MV-4-11 (cell line): ENCODE measurements at regions not wholly inside any gene's neighbourhood (a gene's known extent, or its start where the extent isn't known, plus 50 kb on each side); places are given as distances from the start of the nearest gene placed in this dataset.

Experiments
- DNase-seq: peaks from one replicate; lab custom pipeline; 2025; lab: John Stamatoyannopoulos, UW

DNA sequence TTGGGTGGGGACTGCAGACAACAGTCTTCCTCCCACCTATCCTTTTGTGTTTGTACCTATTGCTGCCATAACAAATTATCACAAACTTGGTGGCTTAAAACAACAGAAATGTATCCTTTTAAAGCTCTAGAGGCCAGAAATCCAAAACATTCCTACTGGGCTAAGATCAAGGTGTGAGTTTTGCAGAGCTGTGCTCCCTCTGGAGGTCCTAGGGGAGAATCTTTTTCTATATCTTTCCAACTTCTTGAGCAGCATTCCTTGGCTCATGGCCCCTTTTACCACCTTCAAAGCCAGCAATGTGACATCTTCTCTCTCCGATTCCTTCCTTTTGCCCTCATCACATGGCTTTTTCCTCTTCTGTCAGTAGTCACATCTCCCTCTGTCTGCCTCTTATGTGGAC lies 190.6 kb downstream of the TTC8 start:
- DNase-seq, result no peak

DNA sequence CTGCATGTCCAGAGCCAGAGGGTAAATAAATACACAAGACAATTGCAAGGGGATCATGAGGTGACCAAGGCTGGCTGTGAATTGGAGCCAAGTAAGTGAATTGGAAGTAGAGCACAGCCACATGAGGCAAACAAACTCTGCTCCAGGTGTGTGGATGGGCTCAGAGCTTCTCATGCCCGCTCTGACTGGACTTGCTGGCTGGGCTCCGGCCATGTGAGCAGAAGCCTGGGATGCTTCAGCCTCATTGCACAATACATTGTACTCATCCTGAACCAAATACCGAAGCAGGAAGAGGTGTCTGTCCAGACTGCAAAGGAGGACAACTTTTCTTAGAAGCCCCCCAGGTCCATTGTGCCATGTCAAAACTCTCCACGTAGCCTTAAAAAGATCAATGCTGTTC lies 193.0 kb downstream of the TTC8 start:
- no peak for DNase-seq

DNA sequence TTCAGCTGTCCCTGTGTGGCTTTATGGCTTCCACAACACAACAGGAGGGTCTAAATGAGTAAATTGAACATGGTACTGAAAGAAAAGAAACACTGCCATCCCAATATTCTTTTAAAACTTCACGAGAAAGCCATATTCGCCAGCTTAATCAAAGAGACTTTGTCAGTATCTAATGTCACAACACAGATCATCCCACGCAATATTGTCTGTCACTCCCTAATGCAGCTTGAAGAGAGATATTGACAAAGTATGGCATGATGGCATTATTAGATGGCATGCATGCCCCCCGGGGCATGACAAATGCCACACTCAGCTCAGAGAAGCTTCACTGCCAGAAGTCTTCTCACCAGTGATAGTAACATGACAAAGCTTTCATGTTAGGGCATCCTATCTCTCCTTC lies 197.8 kb downstream of the TTC8 start:
- DNase-seq, result no peak

DNA sequence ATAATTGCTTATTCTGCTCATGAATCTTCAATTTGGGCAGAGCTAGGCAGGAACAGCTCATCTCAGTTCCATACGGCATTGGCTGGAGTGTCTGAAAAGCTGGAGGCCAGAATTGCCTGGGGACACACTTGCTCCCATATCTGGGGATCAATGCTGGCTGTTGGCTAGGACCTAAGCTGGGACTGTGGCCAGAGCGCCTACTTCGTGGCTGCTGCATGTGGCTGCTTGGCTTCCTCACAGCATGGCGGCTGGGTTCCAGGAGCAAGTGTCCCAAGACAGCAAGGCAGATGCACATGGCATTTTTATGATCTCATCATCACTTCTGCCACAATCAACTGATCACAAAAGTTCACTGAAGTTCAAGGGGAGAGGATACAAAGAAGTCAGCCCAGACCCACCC lies 200.2 kb downstream of the TTC8 start:
- DNase-seq, result no peak

DNA sequence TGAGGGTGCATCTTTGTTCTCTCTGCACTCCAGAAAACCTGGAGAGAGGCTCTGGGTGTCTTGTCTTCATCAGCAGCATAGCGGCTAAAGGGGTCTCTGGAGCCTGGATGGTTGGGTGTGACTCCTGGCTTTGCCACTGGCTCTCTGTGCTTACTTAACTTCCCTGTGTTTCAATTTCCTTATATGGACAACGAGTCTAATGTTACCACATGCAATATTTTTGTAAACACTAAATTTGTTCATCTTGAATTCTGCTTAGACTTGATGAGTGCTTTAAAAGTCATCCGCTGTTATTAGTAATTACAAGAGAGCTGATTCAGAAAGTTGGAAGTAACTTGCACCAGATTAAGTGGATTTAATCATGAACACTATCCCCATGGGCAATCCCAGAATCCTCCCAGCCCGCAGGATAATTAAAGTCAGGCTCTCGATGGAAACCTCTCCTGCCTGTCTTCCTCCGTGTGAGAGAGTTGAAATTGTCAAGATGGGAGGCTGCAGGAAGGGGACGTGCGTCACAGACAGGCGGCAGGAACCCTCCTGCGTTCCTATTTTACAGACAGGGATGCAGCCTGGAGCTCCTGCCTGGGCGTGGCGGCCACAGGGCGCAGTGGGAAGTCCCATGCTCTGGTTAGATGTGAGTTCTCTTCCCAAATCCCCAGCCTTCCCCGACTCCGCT lies 201.2 kb downstream of the TTC8 start:
- no peak for DNase-seq

DNA sequence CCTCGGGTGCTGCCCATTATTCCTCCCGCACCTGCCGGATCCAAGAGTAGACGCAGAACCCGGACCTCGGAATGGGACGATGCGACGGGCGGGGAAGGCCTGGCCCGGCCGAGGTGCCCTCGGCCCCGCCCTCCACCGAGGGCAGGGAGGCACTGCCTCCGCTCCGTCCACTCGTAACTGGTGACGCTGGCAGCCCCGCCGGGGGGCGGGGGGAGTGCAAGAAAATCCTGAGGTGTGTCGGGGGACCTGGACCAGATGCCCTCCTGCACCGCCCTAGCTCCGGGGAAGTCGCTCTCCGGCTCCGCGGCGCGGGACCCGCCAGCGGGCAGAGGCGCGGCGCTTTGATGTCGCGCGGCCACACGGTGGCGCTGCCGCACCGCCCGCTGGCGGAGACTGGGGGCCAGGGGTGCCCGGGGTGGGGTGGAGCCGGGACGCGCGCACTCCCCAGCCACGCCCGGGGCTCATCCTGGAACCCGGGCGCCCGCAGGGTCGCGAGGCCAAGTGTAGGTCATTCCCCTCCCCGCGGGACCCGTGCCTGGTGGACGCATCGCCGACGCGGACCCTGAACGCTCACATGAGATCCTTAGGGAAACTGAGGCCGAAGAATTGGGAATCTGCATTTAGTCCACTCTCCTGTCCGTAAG lies 202.8 kb downstream of the TTC8 start:
- DNase-seq, result peak; percentile 14

DNA sequence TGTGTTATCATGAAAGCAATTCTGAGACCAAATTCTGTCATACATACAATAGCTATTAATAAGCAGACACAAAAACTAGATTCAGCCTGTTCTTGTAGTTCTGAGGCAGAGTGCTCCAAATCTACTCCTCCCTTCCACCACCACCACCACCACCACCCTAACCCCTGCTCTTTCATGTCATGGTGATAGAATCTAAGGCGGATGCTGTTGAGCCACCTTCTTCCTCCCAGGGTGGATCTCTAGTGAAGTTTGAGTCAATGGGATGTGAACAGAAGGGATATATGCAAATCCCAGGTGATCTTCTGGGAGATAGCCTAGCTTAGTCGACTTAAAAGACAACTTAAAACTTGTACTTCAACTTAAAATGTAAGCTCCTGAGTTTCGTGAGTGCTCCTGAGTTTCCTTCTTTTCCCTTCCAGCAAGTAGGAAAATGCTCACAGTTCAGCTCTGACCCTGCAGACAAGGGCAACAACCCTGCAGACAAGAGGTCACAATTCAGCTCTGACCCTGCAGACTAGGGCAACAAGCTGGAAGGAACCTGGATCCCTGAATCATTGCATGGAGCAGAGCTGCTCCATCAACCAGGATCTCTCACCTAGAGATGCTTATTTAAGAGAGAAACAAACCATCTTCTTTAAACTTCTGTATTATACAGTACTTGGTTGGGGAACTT lies 204.1 kb downstream of the TTC8 start:
- no peak for DNase-seq

DNA sequence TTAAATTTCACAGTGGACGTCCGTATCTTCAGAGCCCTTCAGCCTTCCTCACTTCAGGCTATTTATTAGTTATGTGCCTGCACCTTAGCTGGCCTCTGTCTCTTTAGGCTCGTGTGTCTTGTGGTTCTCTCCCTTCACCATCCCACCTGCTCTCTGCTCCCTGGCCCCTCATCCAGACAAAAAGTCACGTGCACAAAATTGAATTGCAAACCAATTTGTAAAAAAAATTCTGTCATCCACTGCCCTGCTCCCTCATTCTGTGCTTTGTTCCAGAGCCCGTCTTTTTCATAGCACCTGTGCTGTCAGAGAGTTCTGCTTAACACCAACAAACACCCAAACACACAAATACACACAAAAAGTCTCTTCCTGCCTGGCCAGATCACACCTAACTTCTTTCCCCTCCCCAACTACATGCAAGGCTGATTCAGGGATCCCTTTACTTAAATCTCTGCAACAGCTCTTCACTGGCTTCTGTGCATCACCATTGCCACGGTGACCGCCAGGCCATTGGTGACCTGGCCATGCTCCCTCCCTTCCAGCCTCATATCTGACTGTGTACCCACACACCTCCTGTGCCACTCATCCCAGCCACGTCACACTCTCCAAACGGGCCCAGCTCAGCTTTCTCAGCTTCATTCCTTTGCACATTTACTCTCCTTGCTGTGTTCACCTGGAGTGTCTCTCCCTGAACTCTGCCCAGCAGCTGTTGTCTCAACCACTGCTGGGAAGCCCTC lies 205.7 kb downstream of the TTC8 start:
- no peak for DNase-seq

DNA sequence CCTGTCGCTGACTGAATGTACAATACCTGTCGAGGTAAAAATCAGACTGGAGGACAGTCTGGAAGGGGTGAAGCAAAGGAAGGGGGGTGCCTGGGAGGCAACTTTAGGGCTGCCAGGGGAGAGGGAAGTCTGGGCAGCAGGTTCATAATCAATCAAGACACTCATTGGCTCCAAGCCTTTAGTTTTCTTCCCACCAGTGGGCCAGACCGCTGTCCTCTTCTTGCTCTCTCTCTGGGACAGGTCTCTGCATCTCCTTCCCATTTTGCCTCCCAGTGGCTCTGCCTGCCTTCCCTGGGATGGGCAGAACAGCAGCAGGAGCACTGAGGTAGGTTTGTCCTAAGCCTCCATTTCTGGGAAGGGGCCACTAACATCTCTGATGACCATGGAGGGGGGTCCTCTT lies 206.5 kb downstream of the TTC8 start:
- DNase-seq, result no peak

DNA sequence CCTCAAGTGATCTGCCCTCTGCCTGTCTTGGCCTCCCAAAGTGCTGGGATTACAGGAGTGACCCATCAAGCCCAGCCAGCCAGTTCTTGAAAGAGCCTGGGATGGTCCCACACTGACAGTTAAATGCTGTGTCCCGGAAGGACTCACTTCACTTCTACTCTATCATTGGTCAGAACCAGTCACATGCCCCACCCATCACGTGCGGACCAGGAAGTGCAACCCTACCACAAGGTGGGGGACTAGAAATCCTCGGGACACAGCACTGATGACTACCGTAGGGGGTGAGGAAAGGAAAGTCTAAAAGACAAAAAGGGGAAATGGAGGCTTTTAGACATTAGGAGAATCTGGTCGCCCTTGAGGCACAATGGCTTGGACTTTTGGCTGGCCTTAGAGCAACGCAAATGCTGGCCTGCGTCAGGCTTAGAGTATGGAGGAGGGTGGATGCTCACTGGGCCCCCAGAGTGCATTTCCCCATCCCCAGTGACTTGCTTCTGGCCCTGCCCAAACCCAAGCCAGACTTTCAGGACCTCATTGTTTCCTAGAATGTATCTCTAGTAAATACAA lies 207.7 kb downstream of the TTC8 start:
- peak; percentile 7 for DNase-seq

DNA sequence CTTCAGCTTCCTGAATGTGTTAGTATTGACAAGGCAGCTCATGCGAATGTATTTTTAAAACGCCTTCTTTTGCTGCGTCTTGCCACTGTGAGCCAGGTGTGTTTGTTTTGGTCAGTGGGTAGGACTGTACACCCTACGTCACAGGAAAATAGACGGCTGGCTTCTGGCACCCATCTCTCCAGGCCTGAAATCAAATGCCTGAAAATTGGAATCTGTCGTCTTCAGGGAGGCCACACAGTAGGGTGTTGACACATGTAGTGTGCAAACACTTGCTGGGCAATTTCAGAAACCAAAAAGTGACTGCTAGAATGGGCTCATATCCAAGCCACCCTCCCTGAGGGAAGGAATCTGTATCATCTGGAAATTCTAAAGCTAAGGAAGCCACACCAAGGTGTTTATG lies 209.3 kb downstream of the TTC8 start:
- no peak for DNase-seq

DNA sequence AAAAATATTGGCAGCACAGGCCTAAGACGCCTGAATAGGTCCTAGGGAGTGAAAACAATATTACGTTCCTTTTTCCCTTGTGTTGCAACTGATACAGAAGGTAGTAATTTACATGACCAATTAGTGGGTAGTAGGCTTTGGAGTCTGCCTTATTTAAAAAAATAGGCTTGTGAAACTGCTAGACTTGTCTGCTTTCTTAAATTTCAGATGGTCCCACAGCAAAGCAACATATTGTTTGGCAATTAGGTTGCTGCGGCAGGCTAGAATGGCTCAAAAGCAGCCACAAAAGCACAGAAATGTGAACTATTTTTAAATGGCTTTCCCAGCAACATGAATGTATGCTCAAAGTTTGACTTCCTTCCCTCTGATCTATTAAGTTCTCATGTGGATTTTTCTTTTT lies 211.9 kb downstream of the TTC8 start:
- peak; percentile 7 for DNase-seq

DNA sequence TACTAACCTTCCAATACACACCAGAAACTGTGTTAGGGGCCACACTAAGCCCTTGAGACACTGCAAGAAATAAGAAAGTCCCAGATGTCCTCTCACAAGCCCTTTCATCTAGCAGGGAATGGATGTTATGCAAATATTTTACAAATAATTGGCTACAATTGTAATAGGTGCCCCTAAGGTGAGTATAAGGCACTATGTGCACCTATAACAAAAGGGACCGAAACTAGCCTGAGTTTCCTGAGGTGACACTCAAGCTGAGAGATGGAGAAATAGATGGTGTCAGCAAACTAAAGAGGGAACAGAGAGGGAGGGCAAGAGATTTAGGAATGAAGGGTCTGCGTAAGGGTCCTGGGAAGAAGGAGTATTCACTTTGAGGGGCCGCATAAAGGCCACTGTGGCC lies 212.6 kb downstream of the TTC8 start:
- DNase-seq, result no peak

DNA sequence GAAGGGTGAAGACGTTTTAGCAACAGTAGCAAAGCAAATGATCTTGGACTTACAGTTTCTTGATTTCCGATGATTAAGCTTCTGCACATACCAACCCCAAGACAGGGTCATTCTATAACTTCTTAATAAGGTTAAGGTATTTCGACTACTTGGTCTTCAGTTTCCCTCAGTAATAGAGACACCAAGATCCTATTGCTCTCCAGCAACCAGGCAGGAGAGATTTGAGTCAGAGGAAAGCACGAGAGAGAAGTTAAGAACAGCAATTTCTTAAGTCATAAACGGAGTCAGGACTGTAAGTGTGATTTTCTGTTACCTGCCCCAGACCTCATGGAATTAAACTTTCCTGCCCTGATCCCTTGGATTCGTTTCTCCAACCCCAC lies 215.6 kb downstream of the TTC8 start:
- DNase-seq, result no peak

DNA sequence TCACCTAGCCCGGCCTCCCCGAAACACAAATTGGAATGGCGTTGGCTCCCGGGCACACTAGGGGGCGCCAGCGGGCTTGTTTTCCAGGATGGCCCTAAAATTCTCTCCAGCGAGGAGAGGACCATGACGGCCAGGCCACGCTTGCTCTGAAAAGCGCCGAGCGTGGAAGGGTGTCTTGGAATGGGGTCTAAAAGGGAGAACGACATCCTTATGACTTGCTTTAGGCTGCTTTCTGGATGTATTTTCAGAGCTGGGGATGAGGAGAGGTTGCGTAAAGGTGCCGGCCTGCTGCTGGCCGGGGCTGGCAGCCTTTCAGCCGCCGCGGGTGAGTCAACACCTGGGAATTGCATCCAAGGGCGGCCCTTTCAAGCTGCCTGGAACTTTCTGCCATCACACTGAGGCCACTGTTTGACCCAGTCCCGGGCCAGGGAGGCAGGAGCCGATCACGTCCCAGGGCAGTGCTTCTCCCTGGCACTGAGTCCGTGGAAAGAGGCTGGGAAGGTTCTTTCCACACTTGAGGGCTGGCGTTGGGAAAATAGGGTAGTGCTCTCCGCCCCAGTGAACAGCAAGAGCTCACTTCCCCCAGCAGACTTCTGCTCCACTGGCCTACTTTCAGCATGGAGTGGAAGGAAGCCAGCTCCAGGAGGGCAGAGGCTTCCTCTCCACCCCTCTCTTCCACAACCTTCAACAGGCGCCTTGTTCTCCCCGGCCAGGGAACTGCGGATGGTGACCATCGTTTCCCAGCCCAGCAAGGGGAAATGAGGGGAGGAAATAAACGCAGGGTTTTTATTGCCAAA lies 216.2 kb downstream of the TTC8 start:
- DNase-seq, result peak; percentile 53

DNA sequence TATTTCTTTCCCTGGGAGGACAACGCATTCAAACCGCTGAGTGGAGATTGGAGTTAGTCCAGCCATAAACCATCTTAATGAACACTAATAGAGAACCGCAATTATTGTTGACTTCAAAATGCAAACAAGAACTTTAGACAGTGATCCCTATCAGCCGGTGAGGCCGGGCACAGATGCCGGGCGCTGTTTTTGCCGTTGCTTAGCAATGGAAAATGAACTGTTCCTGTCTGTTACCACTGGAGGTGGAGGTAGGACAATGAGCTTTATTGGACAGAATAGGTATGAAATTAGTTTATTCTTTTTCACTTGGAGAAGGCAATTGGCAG lies 216.8 kb downstream of the TTC8 start:
- DNase-seq, result no peak

DNA sequence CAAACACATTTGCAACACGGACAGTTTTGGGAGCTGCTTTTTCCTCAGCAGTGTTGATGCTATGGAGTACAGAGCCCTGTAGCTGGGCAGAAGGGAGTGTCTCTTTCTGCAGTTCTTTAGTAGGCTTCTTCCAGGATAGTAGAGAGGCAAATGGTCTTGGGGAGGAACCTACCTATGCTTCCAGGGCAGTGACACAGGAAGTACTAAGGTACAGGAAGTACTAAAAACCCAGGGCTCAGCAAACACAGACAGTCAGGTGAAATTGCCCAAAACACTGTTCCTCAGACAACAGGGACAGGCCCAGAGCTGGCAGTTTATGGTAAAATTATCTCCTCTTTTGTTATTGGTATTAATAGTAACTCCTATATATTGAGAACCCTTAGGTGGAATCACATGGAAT lies 217.6 kb downstream of the TTC8 start:
- no peak for DNase-seq

DNA sequence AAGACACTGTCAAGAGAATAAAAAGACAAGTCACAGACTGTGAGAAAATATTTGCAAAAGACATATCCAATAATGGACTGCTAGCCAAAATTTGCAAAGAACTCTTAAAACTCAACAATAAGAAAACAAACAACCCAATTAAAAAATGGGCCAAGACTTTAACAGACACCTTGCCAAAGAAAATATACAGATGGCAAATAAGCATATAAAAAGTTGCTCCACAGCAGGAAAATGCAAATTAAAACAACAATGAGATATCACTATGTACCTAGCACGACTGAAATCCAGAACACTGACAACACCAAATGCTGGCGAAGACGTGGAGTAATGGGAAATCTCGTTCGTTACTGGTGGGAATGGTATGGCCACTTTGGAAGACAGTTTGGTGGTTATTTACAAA lies 228.9 kb downstream of the TTC8 start:
- no peak for DNase-seq

DNA sequence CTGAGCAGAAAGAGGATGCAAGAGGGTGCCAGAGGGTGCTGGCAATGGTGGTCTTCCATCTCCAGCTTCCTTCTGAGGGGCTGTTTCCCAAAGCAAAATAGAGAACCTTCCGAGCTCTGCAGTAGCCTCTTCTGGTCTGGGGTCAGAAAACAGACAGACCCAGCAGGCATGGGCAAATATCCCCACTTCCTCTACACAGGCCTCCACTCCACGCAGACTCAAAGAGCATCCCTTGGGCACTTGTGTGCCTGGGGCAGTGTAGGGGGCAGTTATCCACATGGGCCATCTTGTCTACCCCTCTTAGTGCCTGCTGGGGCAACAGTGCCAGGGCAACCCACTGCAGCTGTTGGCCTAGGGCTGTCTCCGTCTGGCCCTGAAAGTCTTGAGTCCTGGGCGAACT lies 231.9 kb downstream of the TTC8 start:
- DNase-seq, result no peak

DNA sequence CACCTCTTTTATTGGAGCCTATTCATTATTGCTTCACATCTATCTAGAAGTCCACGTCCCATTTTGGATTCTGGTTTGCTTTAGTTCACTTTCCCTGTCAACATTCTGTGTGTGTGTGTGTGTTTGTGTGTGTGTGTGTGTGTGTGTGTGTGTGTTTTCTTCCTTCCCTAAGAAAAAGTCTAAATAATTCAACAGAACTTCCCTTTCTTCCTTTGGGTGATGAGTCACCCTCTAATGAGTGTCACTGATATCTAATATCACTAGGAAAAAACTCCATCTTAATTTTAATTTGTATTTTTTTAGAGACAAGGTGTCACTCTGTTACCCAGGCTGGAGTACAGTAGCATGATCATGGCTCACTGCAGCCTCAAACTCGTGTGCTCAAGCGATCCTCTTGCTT lies 234.2 kb downstream of the TTC8 start:
- DNase-seq, result no peak

DNA sequence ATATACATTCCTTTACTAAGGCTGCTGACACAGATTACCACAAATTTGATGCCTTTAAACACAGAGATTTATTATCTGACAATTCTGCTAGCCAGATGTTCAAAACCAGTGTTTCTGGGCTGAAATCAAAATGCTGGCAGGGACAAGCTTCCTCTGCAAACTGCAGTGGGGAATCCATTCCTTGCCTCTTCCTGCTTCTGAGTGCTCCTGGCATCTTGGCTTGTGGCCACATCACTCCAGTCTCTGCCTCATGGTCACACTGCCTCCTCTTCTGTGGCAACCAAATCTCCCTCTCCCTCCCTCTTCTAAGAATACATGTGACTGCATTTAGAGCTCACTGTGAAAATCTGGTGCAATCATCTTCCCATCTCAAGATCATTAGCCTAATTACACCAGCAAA lies 235.7 kb downstream of the TTC8 start:
- DNase-seq, result no peak

DNA sequence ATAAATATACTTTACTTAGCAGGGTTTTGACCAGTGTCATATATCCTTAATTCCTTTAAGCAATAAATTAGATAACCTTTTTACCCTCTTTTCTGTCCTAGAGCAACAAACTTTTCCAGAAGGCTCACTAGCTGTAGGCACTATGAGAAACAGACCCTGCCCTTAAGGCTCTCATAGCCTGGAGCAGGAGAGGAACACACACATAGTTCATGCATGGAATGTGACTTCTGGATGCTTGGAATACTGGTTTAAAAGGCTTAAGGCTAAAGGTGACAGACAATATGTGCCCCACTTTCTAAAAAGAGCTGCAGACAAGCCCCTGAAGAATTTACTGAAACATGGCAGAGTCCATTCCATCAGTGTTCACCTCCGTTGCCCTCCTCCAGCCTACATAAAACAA lies 237.2 kb downstream of the TTC8 start:
- no peak for DNase-seq
